ENCODE measurements at regions not wholly inside any gene's neighbourhood (a gene's known extent, or its start where the extent isn't known, plus 50 kb on each side); places are given as distances from the start of the nearest gene placed in this dataset.

- H3K27me3 ChIP-seq (ENCODE audit: control insufficient read depth, insufficient read depth, low read length), result no peaks in the 10 kb centered on the region
- H3K36me3 ChIP-seq (ENCODE audit: control insufficient read depth, insufficient read depth, low read length), result no peaks in the 10 kb centered on the region
- DNase-seq (ENCODE audit: low read depth) (no peak), FAIRE-seq (no peak)
- H3K4me3 ChIP-seq (ENCODE audit: low read depth, low read length), result no peak overlapping the region
- TF ChIP-seq, protein P1, sequence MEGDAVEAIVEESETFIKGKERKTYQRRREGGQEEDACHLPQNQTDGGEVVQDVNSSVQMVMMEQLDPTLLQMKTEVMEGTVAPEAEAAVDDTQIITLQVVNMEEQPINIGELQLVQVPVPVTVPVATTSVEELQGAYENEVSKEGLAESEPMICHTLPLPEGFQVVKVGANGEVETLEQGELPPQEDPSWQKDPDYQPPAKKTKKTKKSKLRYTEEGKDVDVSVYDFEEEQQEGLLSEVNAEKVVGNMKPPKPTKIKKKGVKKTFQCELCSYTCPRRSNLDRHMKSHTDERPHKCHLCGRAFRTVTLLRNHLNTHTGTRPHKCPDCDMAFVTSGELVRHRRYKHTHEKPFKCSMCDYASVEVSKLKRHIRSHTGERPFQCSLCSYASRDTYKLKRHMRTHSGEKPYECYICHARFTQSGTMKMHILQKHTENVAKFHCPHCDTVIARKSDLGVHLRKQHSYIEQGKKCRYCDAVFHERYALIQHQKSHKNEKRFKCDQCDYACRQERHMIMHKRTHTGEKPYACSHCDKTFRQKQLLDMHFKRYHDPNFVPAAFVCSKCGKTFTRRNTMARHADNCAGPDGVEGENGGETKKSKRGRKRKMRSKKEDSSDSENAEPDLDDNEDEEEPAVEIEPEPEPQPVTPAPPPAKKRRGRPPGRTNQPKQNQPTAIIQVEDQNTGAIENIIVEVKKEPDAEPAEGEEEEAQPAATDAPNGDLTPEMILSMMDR (IDR thresholded peaks at IDR 0.05; ENCODE audit: insufficient read depth, low read length, severe bottlenecking), result no peak
These were observed 395.1 kb downstream of the ARHGEF28 start for GRCh38 chr5:74021126-74021525.

GRCh38 chr5:74020503-74020902 lies 394.5 kb downstream of the ARHGEF28 start:
- Histone ChIP-seq H3K4me3 (ENCODE audit: low read depth, low read length) (no peak overlapping the region), H3K27me3 (ENCODE audit: control insufficient read depth, insufficient read depth, low read length) (no peaks in the 10 kb centered on the region), H3K36me3 (ENCODE audit: control insufficient read depth, insufficient read depth, low read length) (no peaks in the 10 kb centered on the region)
- TF ChIP-seq, protein P1 (IDR thresholded peaks at IDR 0.05; ENCODE audit: insufficient read depth, low read length, severe bottlenecking), result no peak
- FAIRE-seq (no peak), DNase-seq (ENCODE audit: low read depth) (no peak)

GRCh38 chr5:74019923-74020322 lies 393.9 kb downstream of the ARHGEF28 start:
- Histone ChIP-seq H3K4me3 (ENCODE audit: low read depth, low read length) (no peak overlapping the region), H3K36me3 (ENCODE audit: control insufficient read depth, insufficient read depth, low read length) (no peaks in the 10 kb centered on the region), H3K27me3 (ENCODE audit: control insufficient read depth, insufficient read depth, low read length) (no peaks in the 10 kb centered on the region)
- FAIRE-seq (no peak), DNase-seq (ENCODE audit: low read depth) (no peak)
- TF ChIP-seq, protein P1 (IDR thresholded peaks at IDR 0.05; ENCODE audit: insufficient read depth, low read length, severe bottlenecking), result no peak

DNA sequence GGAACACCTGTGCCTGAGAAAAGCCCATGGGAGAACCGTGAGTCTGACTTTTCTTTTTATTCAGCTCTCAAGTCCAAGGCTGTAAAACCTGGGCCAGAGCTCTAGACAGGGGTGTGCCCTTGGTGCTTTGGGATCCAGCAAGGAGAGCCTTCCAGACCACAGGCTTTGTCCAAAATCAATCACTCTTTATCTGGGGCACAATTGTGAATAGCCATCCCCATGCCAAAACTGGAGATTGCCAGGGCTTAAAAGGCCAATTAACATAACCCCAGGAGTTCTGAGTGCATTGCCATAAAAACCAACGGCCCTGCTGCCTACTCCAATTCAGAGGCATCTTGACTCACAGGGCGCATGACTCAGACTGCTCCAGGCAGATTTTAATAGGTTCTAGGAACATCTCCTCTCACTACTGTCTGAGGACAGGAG lies 391.8 kb downstream of the ARHGEF28 start:
- H3K4me3 ChIP-seq (ENCODE audit: low read depth, low read length), result no peak overlapping the region
- no peaks in the 10 kb centered on the region for H3K36me3 ChIP-seq (ENCODE audit: control insufficient read depth, insufficient read depth, low read length)
- DNase-seq (ENCODE audit: low read depth), result peak; percentile 90
- peak; percentile 62 for FAIRE-seq
- H3K27me3 ChIP-seq (ENCODE audit: control insufficient read depth, insufficient read depth, low read length), result no peaks in the 10 kb centered on the region
- TF ChIP-seq, protein P1 (IDR thresholded peaks at IDR 0.05; ENCODE audit: insufficient read depth, low read length, severe bottlenecking), result no peak

DNA sequence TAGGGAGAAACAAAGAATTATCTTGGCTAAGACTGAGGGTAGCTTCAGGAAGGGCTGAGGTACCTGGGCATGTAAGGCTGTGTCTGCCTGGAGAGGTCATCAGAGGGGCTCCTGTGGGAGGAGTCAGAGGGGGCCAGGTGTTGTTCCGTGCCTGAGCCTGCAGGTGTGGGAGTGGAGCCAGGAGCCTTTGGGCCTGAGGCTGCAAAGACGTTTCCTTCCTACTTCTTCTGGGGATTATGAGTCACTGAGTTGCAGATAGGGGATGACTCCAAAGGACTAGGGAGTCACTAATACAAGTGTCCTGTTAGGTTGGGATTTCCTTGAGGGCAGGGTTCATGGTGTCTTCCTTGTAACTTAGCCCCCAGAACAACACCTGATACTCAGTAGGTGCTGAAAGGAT lies 391.1 kb downstream of the ARHGEF28 start:
- DNase-seq (ENCODE audit: low read depth) (peak; percentile 95), FAIRE-seq (peak; percentile 79)
- TF ChIP-seq, protein P1 (IDR thresholded peaks at IDR 0.05; ENCODE audit: insufficient read depth, low read length, severe bottlenecking), result peak; percentile 35
- Histone ChIP-seq H3K4me3 (ENCODE audit: low read depth, low read length) (no peak overlapping the region), H3K27me3 (ENCODE audit: control insufficient read depth, insufficient read depth, low read length) (no peaks in the 10 kb centered on the region), H3K36me3 (ENCODE audit: control insufficient read depth, insufficient read depth, low read length) (no peaks in the 10 kb centered on the region)

DNA sequence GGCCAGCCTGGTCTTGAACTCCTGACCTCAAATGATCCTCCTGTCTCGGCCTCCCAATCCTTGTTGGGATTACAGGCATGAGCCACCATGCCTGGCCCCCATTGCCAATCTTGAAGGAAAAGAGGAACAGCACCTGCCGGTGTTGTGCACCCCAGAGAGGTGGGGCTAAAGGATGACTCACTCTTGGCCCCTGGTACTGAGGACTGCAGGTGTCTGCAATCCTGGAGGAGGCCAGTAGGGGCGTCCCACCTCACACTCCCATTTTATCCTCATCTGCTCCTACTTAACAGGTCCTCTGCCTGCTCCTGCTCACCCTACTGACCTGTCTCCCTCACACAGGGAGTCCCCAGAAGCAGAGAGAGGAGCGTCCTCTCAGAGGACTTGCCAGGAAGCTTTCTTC lies 390.4 kb downstream of the ARHGEF28 start:
- H3K36me3 ChIP-seq (ENCODE audit: control insufficient read depth, insufficient read depth, low read length), result no peaks in the 10 kb centered on the region
- TF ChIP-seq, protein P1 (IDR thresholded peaks at IDR 0.05; ENCODE audit: insufficient read depth, low read length, severe bottlenecking), result peak; percentile 24
- FAIRE-seq (no peak), DNase-seq (ENCODE audit: low read depth) (no peak)
- H3K27me3 ChIP-seq (ENCODE audit: control insufficient read depth, insufficient read depth, low read length), result no peaks in the 10 kb centered on the region
- H3K4me3 ChIP-seq (ENCODE audit: low read depth, low read length), result no peak overlapping the region

All from bronchial epithelial cell (primary cell).